Motor neuron (in vitro differentiated cells): ENCODE measurements at regions not wholly inside any gene's neighbourhood (a gene's known extent, or its start where the extent isn't known, plus 50 kb on each side); places are given as distances from the start of the nearest gene placed in this dataset.
A peak's percentile ranks its signal among the peaks of the same experiment; 100 is the strongest.

Source experiments
- ATAC-seq, 8 experiments: fragments of 200-7000 bp; cut with Tn5 transposase; replicated peaks in 6 of 8; 2 replicates each; pipeline ENCODE4 v1.8.0; 2021; ENCODE audit warnings: mild to moderate bottlenecking in 8 of 8, moderate library complexity in 8 of 8
- H3K27ac ChIP-seq, 2 donors: fragments of 250-450 bp; sonication (Bioruptor Pico); 2 replicates each; pipeline ENCODE4 v1.9.0; 2021; ENCODE audit warnings: antibody characterized with exemption in 2 of 2, mild to moderate bottlenecking in 2 of 2, moderate library complexity in 1 of 2
- H3K4me1 ChIP-seq, 2 donors: fragments of 250-450 bp; sonication (Bioruptor Pico); replicated peaks in 1 of 2; 2 replicates each; pipeline ENCODE4 v1.6.1; 2021; ENCODE audit warnings: antibody characterized with exemption in 2 of 2, mild to moderate bottlenecking in 2 of 2, moderate library complexity in 1 of 2
- H3K4me3 ChIP-seq, 5 donors: fragments of 250-450 bp; sonication (Bioruptor Pico); 2 replicates each; pipeline ENCODE4 v1.9.0; 2021; ENCODE audit warnings: antibody characterized with exemption in 5 of 5, mild to moderate bottlenecking in 5 of 5, moderate library complexity in 4 of 5
- WGBS, 10 experiments: fragments of 450-650 bp; shearing (Covaris generic); methylation state at CpG; one replicate each; pipeline ENCODE4 v1.0.0; 2022; 5-methylcytosine and 5-hydroxymethylcytosine counted together
- in situ Hi-C, 9 experiments: fragments of 400-800 bp; cut with MboI; loops; one replicate each; pipeline ENCODE4 v1.15.0; 2021; ENCODE audit warnings: low sequenced_read_pairs in 9 of 9, low pct_unique_long_range_greater_than_20kb in 2 of 9; ENCODE audit not compliant: unreplicated experiment in 9 of 9

GRCh38 chr2:76326636-76327035 is 615.9 kb upstream of the GCFC2 start:
- 0 to 100% (median 95%) methylated on average over 1 of the region's 1 CpG; no CpG with 5 or more reads in 4 of the 10 experiments for WGBS, 10 experiments
- Histone ChIP-seq H3K4me1 (no peaks in the 10 kb centered on the region), H3K27ac (no peak overlapping the region), H3K4me3 (no peak overlapping the region)
- ATAC-seq: no peak
- in situ Hi-C loops: no loop called here

GRCh38 chr2:76323381-76323780 is 612.7 kb upstream of the GCFC2 start:
- ATAC-seq: no peak
- no peak overlapping the region for H3K27ac ChIP-seq
- no peak overlapping the region for H3K4me3 ChIP-seq
- 0 to 100% (median 71%) methylated on average over 1 to 4 of the region's 4 CpGs for WGBS, 10 experiments
- in situ Hi-C loops: no loop called here
- H3K4me1 ChIP-seq: no peaks in the 10 kb centered on the region

GRCh38 chr2:76320716-76321115 is 610.0 kb upstream of the GCFC2 start:
- H3K4me3 ChIP-seq: no peak overlapping the region
- H3K27ac ChIP-seq: no peak overlapping the region
- ATAC-seq: no peak
- no peaks in the 10 kb centered on the region for H3K4me1 ChIP-seq
- in situ Hi-C loops: no loop called here

- Histone ChIP-seq H3K27ac (no peak overlapping the region), H3K4me1 (no peaks in the 10 kb centered on the region), H3K4me3 (no peak overlapping the region)
- peak in 1 of 8 experiments; percentile 27 for ATAC-seq
- in situ Hi-C loops: no loop called here
- WGBS, 10 experiments: 5 to 100% (median 93%) methylated on average over 2 to 4 of the region's 4 CpGs
Observed at GRCh38 chr2:76318848-76319360, 608.2 kb upstream of the GCFC2 start.

- in situ Hi-C loops: no loop called here
- Histone ChIP-seq H3K27ac (no peak overlapping the region), H3K4me1 (no peaks in the 10 kb centered on the region), H3K4me3 (no peak overlapping the region)
- no peak for ATAC-seq
- WGBS, 10 experiments: 29 to 100% (median 92%) methylated on average over 1 to 6 of the region's 6 CpGs; no CpG with 5 or more reads in 2 of the 10 experiments
Observed at GRCh38 chr2:76316691-76317090, 606.0 kb upstream of the GCFC2 start.

- no peaks in the 10 kb centered on the region for H3K4me1 ChIP-seq
- in situ Hi-C loops: no loop called here
- peak in 3 of 8 experiments; percentile 64 to 96 (median 90) for ATAC-seq
- no peak overlapping the region for H3K27ac ChIP-seq
- WGBS, 10 experiments: 0 to 83% (median 25%) methylated on average over 1 to 3 of the region's 3 CpGs; no CpG with 5 or more reads in 1 of the 10 experiments
- no peak overlapping the region for H3K4me3 ChIP-seq
Observed at GRCh38 chr2:76314271-76315020, 603.7 kb upstream of the GCFC2 start.

- Histone ChIP-seq H3K4me1 (no peaks in the 10 kb centered on the region), H3K4me3 (no peak overlapping the region), H3K27ac (no peak overlapping the region)
- 4 to 100% (median 78%) methylated on average over 1 to 4 of the region's 4 CpGs; no CpG with 5 or more reads in 1 of the 10 experiments for WGBS, 10 experiments
- no peak for ATAC-seq
- in situ Hi-C loops: no loop called here
Observed at GRCh38 chr2:76312236-76312635, 601.5 kb upstream of the GCFC2 start.

GRCh38 chr2:76311728-76312127 is 601.0 kb upstream of the GCFC2 start:
- no peak for ATAC-seq
- Histone ChIP-seq H3K27ac (no peak overlapping the region), H3K4me1 (no peaks in the 10 kb centered on the region), H3K4me3 (no peak overlapping the region)
- in situ Hi-C loops: no loop called here
- 8 to 97% (median 80%) methylated on average over 2 to 4 of the region's 4 CpGs; no CpG with 5 or more reads in 1 of the 10 experiments for WGBS, 10 experiments

- 0 to 100% (median 87%) methylated on average over 1 to 2 of the region's 2 CpGs for WGBS, 10 experiments
- H3K4me1 ChIP-seq: no peaks in the 10 kb centered on the region
- in situ Hi-C loops: no loop called here
- no peak overlapping the region for H3K4me3 ChIP-seq
- no peak overlapping the region for H3K27ac ChIP-seq
- ATAC-seq: no peak
Observed at GRCh38 chr2:76310894-76311633, 600.3 kb upstream of the GCFC2 start.

- no peak for ATAC-seq
- Histone ChIP-seq H3K4me3 (no peak overlapping the region), H3K27ac (no peak overlapping the region), H3K4me1 (no peaks in the 10 kb centered on the region)
- in situ Hi-C loops: no loop called here
Observed at GRCh38 chr2:76307495-76307894, 596.8 kb upstream of the GCFC2 start.

GRCh38 chr2:76298041-76298440 is 587.3 kb upstream of the GCFC2 start:
- peaks cover 4 to 6% of the 10 kb centered on the region in 2 donors for H3K4me1 ChIP-seq
- no peak overlapping the region for H3K4me3 ChIP-seq
- ATAC-seq: peak in 3 of 8 experiments; percentile 77 to 81 (median 78)
- H3K27ac ChIP-seq: no peak overlapping the region
- in situ Hi-C loops: no loop called here

GRCh38 chr2:76296438-76296837 is 585.7 kb upstream of the GCFC2 start:
- ATAC-seq: peak in 3 of 8 experiments; percentile 44 to 78 (median 63)
- in situ Hi-C loops: no loop called here
- H3K27ac ChIP-seq: no peak overlapping the region
- WGBS, 10 experiments: 10 to 100% (median 67%) methylated on average over 1 to 3 of the region's 3 CpGs; no CpG with 5 or more reads in 1 of the 10 experiments
- no peak overlapping the region for H3K4me3 ChIP-seq
- peaks cover 4 to 6% of the 10 kb centered on the region in 2 donors for H3K4me1 ChIP-seq

- no peak overlapping the region for H3K27ac ChIP-seq
- H3K4me3 ChIP-seq: no peak overlapping the region
- peaks cover 4 to 6% of the 10 kb centered on the region in 2 donors for H3K4me1 ChIP-seq
- no peak for ATAC-seq
- in situ Hi-C loops: no loop called here
Observed at GRCh38 chr2:76295762-76296161, 585.0 kb upstream of the GCFC2 start.
